H9 (cell line): ENCODE measurements at regions not wholly inside any gene's neighbourhood (a gene's known extent, or its start where the extent isn't known, plus 50 kb on each side); places are given as distances from the start of the nearest gene placed in this dataset.

Experiments used
- DNase-seq: peaks from one replicate; pipeline ENCODE4 v3.0.0-alpha.2; 2017
- H2AFZ ChIP-seq: one replicate; pipeline ENCODE4 v1.6.1; 2013; ENCODE audit warnings: mild to moderate bottlenecking, low read length, control low read depth, moderate library complexity
- H2AK5ac ChIP-seq: 2 replicates; pipeline ENCODE4 v1.6.1; 2013; ENCODE audit warnings: low read length, control low read depth, mixed read lengths; ENCODE audit not compliant: insufficient read length
- H2BK120ac ChIP-seq: one replicate; pipeline ENCODE4 v1.6.1; 2013; ENCODE audit warnings: low read depth, mild to moderate bottlenecking, low read length, control low read depth, inconsistent platforms; ENCODE audit not compliant: poor library complexity, severe bottlenecking
- H2BK12ac ChIP-seq: 2 replicates; pipeline ENCODE4 v1.6.1; 2013; ENCODE audit warnings: low read length, control low read depth, mixed read lengths, low read depth; ENCODE audit not compliant: insufficient read length
- H2BK15ac ChIP-seq: 2 replicates; pipeline ENCODE4 v1.6.1; 2013; ENCODE audit warnings: low read depth, low read length, control low read depth
- H2BK20ac ChIP-seq: one replicate; pipeline ENCODE4 v1.6.1; 2013; ENCODE audit warnings: low read depth, mild to moderate bottlenecking, low read length, control low read depth, inconsistent platforms; ENCODE audit not compliant: poor library complexity, severe bottlenecking
- H2BK5ac ChIP-seq: 2 replicates; pipeline ENCODE4 v1.6.1; 2013; ENCODE audit warnings: low read length, control low read depth, mixed read lengths; ENCODE audit not compliant: insufficient read length
- H3K14ac ChIP-seq: 2 replicates; pipeline ENCODE4 v1.6.1; 2013; ENCODE audit warnings: low read length, control low read depth; ENCODE audit not compliant: insufficient read depth
- H3K18ac ChIP-seq: 2 replicates; pipeline ENCODE4 v1.6.1; 2013; ENCODE audit warnings: low read depth, mild to moderate bottlenecking, mixed read lengths, low read length, control low read depth; ENCODE audit not compliant: insufficient read length
- H3K23ac ChIP-seq: 2 replicates; pipeline ENCODE4 v1.6.1; 2013; ENCODE audit warnings: low read length, control low read depth, mixed read lengths, low read depth; ENCODE audit not compliant: insufficient read length
- H3K23me2 ChIP-seq: 2 replicates; pipeline ENCODE4 v1.6.1; 2013; ENCODE audit warnings: low read depth, mild to moderate bottlenecking, mixed read lengths, low read length, control low read depth; ENCODE audit not compliant: insufficient read length, poor library complexity, severe bottlenecking
- H3K27ac ChIP-seq: 2 replicates; pipeline ENCODE4 v1.5.1; 2013; ENCODE audit warnings: low read length, control low read depth, mixed read lengths, low read depth; ENCODE audit not compliant: insufficient read length
- H3K27me3 ChIP-seq: 2 replicates; pipeline ENCODE4 v1.6.1; 2013; ENCODE audit warnings: low read length, control low read depth, inconsistent platforms; ENCODE audit not compliant: insufficient read depth
- H3K4ac ChIP-seq: 2 replicates; pipeline ENCODE4 v1.6.1; 2013; ENCODE audit warnings: low read depth, mild to moderate bottlenecking, control low read depth, inconsistent platforms, low read length, moderate library complexity
- H3K4me1 ChIP-seq: 2 replicates; pipeline ENCODE4 v1.6.1; 2013; ENCODE audit warnings: low read length, control low read depth, inconsistent platforms; ENCODE audit not compliant: insufficient read depth
- H3K4me2 ChIP-seq: 2 replicates; pipeline ENCODE4 v1.6.1; 2013; ENCODE audit warnings: low read length, control low read depth, mixed read lengths; ENCODE audit not compliant: insufficient read length, insufficient read depth
- H3K56ac ChIP-seq: 2 replicates; pipeline ENCODE4 v1.6.1; 2013; ENCODE audit warnings: low read depth, mild to moderate bottlenecking, mixed read lengths, low read length, control low read depth; ENCODE audit not compliant: insufficient read length
- H3K79me1 ChIP-seq: 2 replicates; pipeline ENCODE4 v1.6.1; 2013; ENCODE audit warnings: low read depth, mild to moderate bottlenecking, moderate library complexity, low read length, control low read depth, inconsistent platforms; ENCODE audit not compliant: insufficient read depth, poor library complexity, severe bottlenecking
- H3K79me2 ChIP-seq: 2 replicates; pipeline ENCODE4 v1.6.1; 2013; ENCODE audit warnings: low read length, control low read depth, inconsistent platforms; ENCODE audit not compliant: insufficient read depth
- H3K9ac ChIP-seq: 2 replicates; pipeline ENCODE4 v1.6.1; 2013; ENCODE audit warnings: low read length, control low read depth, mixed read lengths; ENCODE audit not compliant: insufficient read length; ENCODE audit errors: extremely low read depth
- H3K9me3 ChIP-seq: one replicate; pipeline ENCODE4 v1.6.1; 2013; ENCODE audit warnings: low read depth, low read length, inconsistent platforms; ENCODE audit not compliant: control insufficient read depth
- H3T11ph ChIP-seq: one replicate; pipeline ENCODE4 v1.6.1; 2013; ENCODE audit warnings: mild to moderate bottlenecking, low read length, control low read depth, inconsistent platforms
- H4K20me1 ChIP-seq: one replicate; pipeline ENCODE4 v1.6.1; 2013; ENCODE audit not compliant: control insufficient read depth, insufficient read length, insufficient read depth
- H4K5ac ChIP-seq: 2 replicates; pipeline ENCODE4 v1.6.1; 2013; ENCODE audit warnings: low read depth, mild to moderate bottlenecking, mixed read lengths, low read length, control low read depth; ENCODE audit not compliant: insufficient read length
- H4K8ac ChIP-seq: replicated peaks from 2 replicates; pipeline ENCODE4 v1.6.1; 2013; ENCODE audit warnings: low read length, control low read depth, mixed read lengths, low read depth; ENCODE audit not compliant: insufficient read length
- H4K91ac ChIP-seq: 2 replicates; pipeline ENCODE4 v1.6.1; 2013; ENCODE audit warnings: low read depth, mild to moderate bottlenecking, moderate library complexity, mixed read lengths, low read length, control low read depth; ENCODE audit not compliant: insufficient read length
- H3K27ac Mint-ChIP-seq, 3 experiments: 2 replicates in 2 of 3; 3 replicates in 1 of 3; pipeline ENCODE4 v1.8.0; 2020 to 2021; ENCODE audit warnings: mixed read lengths in 3 of 3, mild to moderate bottlenecking in 1 of 3, moderate library complexity in 1 of 3
- H3K27me3 Mint-ChIP-seq: 2 replicates; pipeline ENCODE4 v1.8.0; 2021; ENCODE audit warnings: low read depth, mild to moderate bottlenecking, moderate library complexity, mixed read lengths
- H3K36me3 Mint-ChIP-seq, 3 experiments: 2 replicates in 2 of 3; 3 replicates in 1 of 3; pipeline ENCODE4 v1.8.0; 2020 to 2021; ENCODE audit warnings: low read depth in 3 of 3, mixed read lengths in 3 of 3; ENCODE audit not compliant: insufficient read depth in 1 of 3
- H3K4me1 Mint-ChIP-seq, 2 experiments: 2 replicates each; pipeline ENCODE4 v1.8.0; 2020; ENCODE audit warnings: mixed read lengths in 2 of 2
- H3K4me3 Mint-ChIP-seq, 2 experiments: 2 replicates in 1 of 2; 3 replicates in 1 of 2; pipeline ENCODE4 v1.8.0; 2020 to 2021; ENCODE audit warnings: mild to moderate bottlenecking in 2 of 2, mixed read lengths in 2 of 2, moderate library complexity in 1 of 2
- H3K9me3 Mint-ChIP-seq, 2 experiments: 2 replicates in 1 of 2; 3 replicates in 1 of 2; pipeline ENCODE4 v1.8.0; 2020; ENCODE audit warnings: mild to moderate bottlenecking in 2 of 2, mixed read lengths in 2 of 2, moderate library complexity in 1 of 2
- WGBS: extraction: QIAGEN DNeasy Blood & Tissue Kit; methylation state at CpG from one replicate; pipeline ENCODE4 v1.1.7; 2013; ENCODE audit warnings: missing lambda C conversion rate, low lambda C conversion rate, mixed read lengths; ENCODE audit not compliant: insufficient read length; ENCODE audit errors: extremely low coverage; 5-methylcytosine and 5-hydroxymethylcytosine counted together
- TF ChIP-seq, protein P1 (sequence below): fragments of 200-600 bp; sonication (generic); conservative IDR thresholded peaks from 3 replicates; pipeline ENCODE4 v1.8.0; 2021; ENCODE audit warnings: antibody characterized with exemption, mild to moderate bottlenecking

DNA sequence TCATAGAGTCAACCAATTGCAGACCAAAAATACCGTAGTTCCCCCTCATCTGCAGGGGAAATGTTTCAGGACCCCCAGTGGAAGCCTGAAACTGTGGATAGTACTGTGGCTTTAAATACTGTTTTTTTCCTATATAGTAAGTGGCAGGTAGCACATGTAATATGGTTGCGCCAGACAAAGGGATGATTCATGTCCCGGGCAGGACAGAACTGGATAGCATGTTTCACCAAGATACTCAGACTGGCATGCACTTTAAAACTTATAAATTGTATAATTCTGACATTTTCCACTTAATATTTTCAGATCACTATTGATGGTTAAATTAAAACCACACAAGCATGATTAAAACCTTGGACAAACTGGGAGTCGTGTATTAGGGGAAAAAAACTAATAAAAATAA lies 276.3 kb upstream of the AGA start:
- no peaks in the 10 kb centered on the region for H3K9me3 ChIP-seq
- TF ChIP-seq, protein P1, sequence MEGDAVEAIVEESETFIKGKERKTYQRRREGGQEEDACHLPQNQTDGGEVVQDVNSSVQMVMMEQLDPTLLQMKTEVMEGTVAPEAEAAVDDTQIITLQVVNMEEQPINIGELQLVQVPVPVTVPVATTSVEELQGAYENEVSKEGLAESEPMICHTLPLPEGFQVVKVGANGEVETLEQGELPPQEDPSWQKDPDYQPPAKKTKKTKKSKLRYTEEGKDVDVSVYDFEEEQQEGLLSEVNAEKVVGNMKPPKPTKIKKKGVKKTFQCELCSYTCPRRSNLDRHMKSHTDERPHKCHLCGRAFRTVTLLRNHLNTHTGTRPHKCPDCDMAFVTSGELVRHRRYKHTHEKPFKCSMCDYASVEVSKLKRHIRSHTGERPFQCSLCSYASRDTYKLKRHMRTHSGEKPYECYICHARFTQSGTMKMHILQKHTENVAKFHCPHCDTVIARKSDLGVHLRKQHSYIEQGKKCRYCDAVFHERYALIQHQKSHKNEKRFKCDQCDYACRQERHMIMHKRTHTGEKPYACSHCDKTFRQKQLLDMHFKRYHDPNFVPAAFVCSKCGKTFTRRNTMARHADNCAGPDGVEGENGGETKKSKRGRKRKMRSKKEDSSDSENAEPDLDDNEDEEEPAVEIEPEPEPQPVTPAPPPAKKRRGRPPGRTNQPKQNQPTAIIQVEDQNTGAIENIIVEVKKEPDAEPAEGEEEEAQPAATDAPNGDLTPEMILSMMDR: no peak
- no peaks in the 10 kb centered on the region for H3K4me1 Mint-ChIP-seq
- no peaks in the 10 kb centered on the region for H3K23me2 ChIP-seq
- no peaks in the 10 kb centered on the region for H3K27me3 ChIP-seq
- no peak overlapping the region for H2BK5ac ChIP-seq
- H3K79me2 ChIP-seq: no peaks in the 10 kb centered on the region
- H3K27ac Mint-ChIP-seq: no peak overlapping the region
- no peak overlapping the region for H3K4ac ChIP-seq
- no peak overlapping the region for H2BK120ac ChIP-seq
- H3K9ac ChIP-seq: no peak overlapping the region
- no peak overlapping the region for H2BK20ac ChIP-seq
- no peaks in the 10 kb centered on the region for H3K4me1 ChIP-seq
- H2AFZ ChIP-seq: no peak overlapping the region
- H3K36me3 Mint-ChIP-seq: no peaks in the 10 kb centered on the region
- no peak overlapping the region for H4K5ac ChIP-seq
- DNase-seq: no peak
- no peaks in the 10 kb centered on the region for H4K20me1 ChIP-seq
- H3T11ph ChIP-seq: no peak overlapping the region
- no peak overlapping the region for H2BK12ac ChIP-seq
- no peak overlapping the region for H2BK15ac ChIP-seq
- no peak overlapping the region for H3K18ac ChIP-seq
- H3K14ac ChIP-seq: no peak overlapping the region
- H3K27ac ChIP-seq: no peak overlapping the region
- H3K9me3 Mint-ChIP-seq: no peaks in the 10 kb centered on the region
- H3K23ac ChIP-seq: no peak overlapping the region
- WGBS: no CpG with 5 or more reads among the region's 4 CpGs
- no peak overlapping the region for H3K56ac ChIP-seq
- H3K79me1 ChIP-seq: no peaks in the 10 kb centered on the region
- no peak overlapping the region for H3K4me3 Mint-ChIP-seq
- H2AK5ac ChIP-seq: no peak overlapping the region
- H4K91ac ChIP-seq: no peak overlapping the region
- H3K4me2 ChIP-seq: no peak overlapping the region
- H4K8ac ChIP-seq: no peak overlapping the region
- no peaks in the 10 kb centered on the region; the same call in 1 of the 2 replicates for H3K27me3 Mint-ChIP-seq
